H9 (cell line): ENCODE measurements at regions not wholly inside any gene's neighbourhood (a gene's known extent, or its start where the extent isn't known, plus 50 kb on each side); places are given as distances from the start of the nearest gene placed in this dataset.

Experiments
- DNase-seq: peaks from one replicate; pipeline ENCODE4 v3.0.0-alpha.2; 2017
- H2AFZ ChIP-seq: one replicate; pipeline ENCODE4 v1.6.1; 2013; ENCODE audit warnings: mild to moderate bottlenecking, low read length, control low read depth, moderate library complexity
- H2AK5ac ChIP-seq: 2 replicates; pipeline ENCODE4 v1.6.1; 2013; ENCODE audit warnings: low read length, control low read depth, mixed read lengths; ENCODE audit not compliant: insufficient read length
- H2BK120ac ChIP-seq: one replicate; pipeline ENCODE4 v1.6.1; 2013; ENCODE audit warnings: low read depth, mild to moderate bottlenecking, low read length, control low read depth, inconsistent platforms; ENCODE audit not compliant: poor library complexity, severe bottlenecking
- H2BK12ac ChIP-seq: 2 replicates; pipeline ENCODE4 v1.6.1; 2013; ENCODE audit warnings: low read length, control low read depth, mixed read lengths, low read depth; ENCODE audit not compliant: insufficient read length
- H2BK15ac ChIP-seq: 2 replicates; pipeline ENCODE4 v1.6.1; 2013; ENCODE audit warnings: low read depth, low read length, control low read depth
- H2BK20ac ChIP-seq: one replicate; pipeline ENCODE4 v1.6.1; 2013; ENCODE audit warnings: low read depth, mild to moderate bottlenecking, low read length, control low read depth, inconsistent platforms; ENCODE audit not compliant: poor library complexity, severe bottlenecking
- H2BK5ac ChIP-seq: 2 replicates; pipeline ENCODE4 v1.6.1; 2013; ENCODE audit warnings: low read length, control low read depth, mixed read lengths; ENCODE audit not compliant: insufficient read length
- H3K14ac ChIP-seq: 2 replicates; pipeline ENCODE4 v1.6.1; 2013; ENCODE audit warnings: low read length, control low read depth; ENCODE audit not compliant: insufficient read depth
- H3K18ac ChIP-seq: 2 replicates; pipeline ENCODE4 v1.6.1; 2013; ENCODE audit warnings: low read depth, mild to moderate bottlenecking, mixed read lengths, low read length, control low read depth; ENCODE audit not compliant: insufficient read length
- H3K23ac ChIP-seq: 2 replicates; pipeline ENCODE4 v1.6.1; 2013; ENCODE audit warnings: low read length, control low read depth, mixed read lengths, low read depth; ENCODE audit not compliant: insufficient read length
- H3K23me2 ChIP-seq: 2 replicates; pipeline ENCODE4 v1.6.1; 2013; ENCODE audit warnings: low read depth, mild to moderate bottlenecking, mixed read lengths, low read length, control low read depth; ENCODE audit not compliant: insufficient read length, poor library complexity, severe bottlenecking
- H3K27ac ChIP-seq: 2 replicates; pipeline ENCODE4 v1.5.1; 2013; ENCODE audit warnings: low read length, control low read depth, mixed read lengths, low read depth; ENCODE audit not compliant: insufficient read length
- H3K27me3 ChIP-seq: 2 replicates; pipeline ENCODE4 v1.6.1; 2013; ENCODE audit warnings: low read length, control low read depth, inconsistent platforms; ENCODE audit not compliant: insufficient read depth
- H3K4ac ChIP-seq: 2 replicates; pipeline ENCODE4 v1.6.1; 2013; ENCODE audit warnings: low read depth, mild to moderate bottlenecking, control low read depth, inconsistent platforms, low read length, moderate library complexity
- H3K4me1 ChIP-seq: 2 replicates; pipeline ENCODE4 v1.6.1; 2013; ENCODE audit warnings: low read length, control low read depth, inconsistent platforms; ENCODE audit not compliant: insufficient read depth
- H3K4me2 ChIP-seq: 2 replicates; pipeline ENCODE4 v1.6.1; 2013; ENCODE audit warnings: low read length, control low read depth, mixed read lengths; ENCODE audit not compliant: insufficient read length, insufficient read depth
- H3K56ac ChIP-seq: 2 replicates; pipeline ENCODE4 v1.6.1; 2013; ENCODE audit warnings: low read depth, mild to moderate bottlenecking, mixed read lengths, low read length, control low read depth; ENCODE audit not compliant: insufficient read length
- H3K79me1 ChIP-seq: 2 replicates; pipeline ENCODE4 v1.6.1; 2013; ENCODE audit warnings: low read depth, mild to moderate bottlenecking, moderate library complexity, low read length, control low read depth, inconsistent platforms; ENCODE audit not compliant: insufficient read depth, poor library complexity, severe bottlenecking
- H3K79me2 ChIP-seq: 2 replicates; pipeline ENCODE4 v1.6.1; 2013; ENCODE audit warnings: low read length, control low read depth, inconsistent platforms; ENCODE audit not compliant: insufficient read depth
- H3K9ac ChIP-seq: 2 replicates; pipeline ENCODE4 v1.6.1; 2013; ENCODE audit warnings: low read length, control low read depth, mixed read lengths; ENCODE audit not compliant: insufficient read length; ENCODE audit errors: extremely low read depth
- H3K9me3 ChIP-seq: one replicate; pipeline ENCODE4 v1.6.1; 2013; ENCODE audit warnings: low read depth, low read length, inconsistent platforms; ENCODE audit not compliant: control insufficient read depth
- H3T11ph ChIP-seq: one replicate; pipeline ENCODE4 v1.6.1; 2013; ENCODE audit warnings: mild to moderate bottlenecking, low read length, control low read depth, inconsistent platforms
- H4K20me1 ChIP-seq: one replicate; pipeline ENCODE4 v1.6.1; 2013; ENCODE audit not compliant: control insufficient read depth, insufficient read length, insufficient read depth
- H4K5ac ChIP-seq: 2 replicates; pipeline ENCODE4 v1.6.1; 2013; ENCODE audit warnings: low read depth, mild to moderate bottlenecking, mixed read lengths, low read length, control low read depth; ENCODE audit not compliant: insufficient read length
- H4K8ac ChIP-seq: replicated peaks from 2 replicates; pipeline ENCODE4 v1.6.1; 2013; ENCODE audit warnings: low read length, control low read depth, mixed read lengths, low read depth; ENCODE audit not compliant: insufficient read length
- H4K91ac ChIP-seq: 2 replicates; pipeline ENCODE4 v1.6.1; 2013; ENCODE audit warnings: low read depth, mild to moderate bottlenecking, moderate library complexity, mixed read lengths, low read length, control low read depth; ENCODE audit not compliant: insufficient read length
- H3K27ac Mint-ChIP-seq, 3 experiments: 2 replicates in 2 of 3; 3 replicates in 1 of 3; pipeline ENCODE4 v1.8.0; 2020 to 2021; ENCODE audit warnings: mixed read lengths in 3 of 3, mild to moderate bottlenecking in 1 of 3, moderate library complexity in 1 of 3
- H3K27me3 Mint-ChIP-seq: 2 replicates; pipeline ENCODE4 v1.8.0; 2021; ENCODE audit warnings: low read depth, mild to moderate bottlenecking, moderate library complexity, mixed read lengths
- H3K36me3 Mint-ChIP-seq, 3 experiments: 2 replicates in 2 of 3; 3 replicates in 1 of 3; pipeline ENCODE4 v1.8.0; 2020 to 2021; ENCODE audit warnings: low read depth in 3 of 3, mixed read lengths in 3 of 3; ENCODE audit not compliant: insufficient read depth in 1 of 3
- H3K4me1 Mint-ChIP-seq, 2 experiments: 2 replicates each; pipeline ENCODE4 v1.8.0; 2020; ENCODE audit warnings: mixed read lengths in 2 of 2
- H3K4me3 Mint-ChIP-seq, 2 experiments: 2 replicates in 1 of 2; 3 replicates in 1 of 2; pipeline ENCODE4 v1.8.0; 2020 to 2021; ENCODE audit warnings: mild to moderate bottlenecking in 2 of 2, mixed read lengths in 2 of 2, moderate library complexity in 1 of 2
- H3K9me3 Mint-ChIP-seq, 2 experiments: 2 replicates in 1 of 2; 3 replicates in 1 of 2; pipeline ENCODE4 v1.8.0; 2020; ENCODE audit warnings: mild to moderate bottlenecking in 2 of 2, mixed read lengths in 2 of 2, moderate library complexity in 1 of 2
- WGBS: extraction: QIAGEN DNeasy Blood & Tissue Kit; methylation state at CpG from one replicate; pipeline ENCODE4 v1.1.7; 2013; ENCODE audit warnings: missing lambda C conversion rate, low lambda C conversion rate, mixed read lengths; ENCODE audit not compliant: insufficient read length; ENCODE audit errors: extremely low coverage; 5-methylcytosine and 5-hydroxymethylcytosine counted together
- TF ChIP-seq, protein P1 (sequence below): fragments of 200-600 bp; sonication (generic); conservative IDR thresholded peaks from 3 replicates; pipeline ENCODE4 v1.8.0; 2021; ENCODE audit warnings: antibody characterized with exemption, mild to moderate bottlenecking

DNA sequence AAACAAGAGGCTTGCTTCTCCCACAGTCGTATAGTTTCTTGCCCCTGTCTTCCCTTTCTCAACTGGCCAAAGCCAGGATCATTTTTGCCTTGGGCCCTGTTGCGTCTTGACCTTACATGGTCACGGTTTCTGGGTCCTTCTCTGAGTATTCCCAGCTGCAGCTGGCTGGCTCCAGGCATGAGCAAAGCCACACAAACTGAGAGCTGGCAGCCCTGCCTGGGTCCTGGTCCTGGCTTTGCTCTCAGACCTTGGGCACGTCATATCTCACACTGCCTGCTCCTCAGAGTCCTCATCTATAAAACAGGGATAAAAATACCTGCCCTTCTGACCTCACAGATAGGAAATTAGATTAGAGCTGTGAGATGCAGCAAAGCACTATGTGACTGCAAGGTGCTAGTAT, 277.6 kb downstream of the CBLN1 start:
- H2AK5ac ChIP-seq = no peak overlapping the region
- no peaks in the 10 kb centered on the region for H3K27me3 ChIP-seq
- Mint-ChIP-seq H3K36me3 (no peaks in the 10 kb centered on the region), H3K27me3 (peaks cover 2% of the 10 kb centered on the region), H3K4me3 (no peak overlapping the region), H3K4me1 (peaks cover 8 to 12% of the 10 kb centered on the region in 2 experiments; a peak in 3 of 4 replicates), H3K27ac (peak overlapping the region in 1 of 3 experiments; percentile 51; a peak in 1 of 7 replicates), H3K9me3 (no peaks in the 10 kb centered on the region)
- TF ChIP-seq, protein P1, sequence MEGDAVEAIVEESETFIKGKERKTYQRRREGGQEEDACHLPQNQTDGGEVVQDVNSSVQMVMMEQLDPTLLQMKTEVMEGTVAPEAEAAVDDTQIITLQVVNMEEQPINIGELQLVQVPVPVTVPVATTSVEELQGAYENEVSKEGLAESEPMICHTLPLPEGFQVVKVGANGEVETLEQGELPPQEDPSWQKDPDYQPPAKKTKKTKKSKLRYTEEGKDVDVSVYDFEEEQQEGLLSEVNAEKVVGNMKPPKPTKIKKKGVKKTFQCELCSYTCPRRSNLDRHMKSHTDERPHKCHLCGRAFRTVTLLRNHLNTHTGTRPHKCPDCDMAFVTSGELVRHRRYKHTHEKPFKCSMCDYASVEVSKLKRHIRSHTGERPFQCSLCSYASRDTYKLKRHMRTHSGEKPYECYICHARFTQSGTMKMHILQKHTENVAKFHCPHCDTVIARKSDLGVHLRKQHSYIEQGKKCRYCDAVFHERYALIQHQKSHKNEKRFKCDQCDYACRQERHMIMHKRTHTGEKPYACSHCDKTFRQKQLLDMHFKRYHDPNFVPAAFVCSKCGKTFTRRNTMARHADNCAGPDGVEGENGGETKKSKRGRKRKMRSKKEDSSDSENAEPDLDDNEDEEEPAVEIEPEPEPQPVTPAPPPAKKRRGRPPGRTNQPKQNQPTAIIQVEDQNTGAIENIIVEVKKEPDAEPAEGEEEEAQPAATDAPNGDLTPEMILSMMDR = no peak
- DNase-seq = no peak
- no peak overlapping the region for H2BK12ac ChIP-seq
- H4K5ac ChIP-seq = no peak overlapping the region
- H2AFZ ChIP-seq = no peak overlapping the region
- no peaks in the 10 kb centered on the region for H3K9me3 ChIP-seq
- no peaks in the 10 kb centered on the region for H3K4me1 ChIP-seq
- no peak overlapping the region for H3K4me2 ChIP-seq
- H4K91ac ChIP-seq = no peak overlapping the region
- no peak overlapping the region for H4K8ac ChIP-seq
- H3K79me1 ChIP-seq = no peaks in the 10 kb centered on the region
- H3K23ac ChIP-seq = no peak overlapping the region
- no peak overlapping the region for H2BK120ac ChIP-seq
- no peak overlapping the region for H3K4ac ChIP-seq
- no peaks in the 10 kb centered on the region for H4K20me1 ChIP-seq
- H3K18ac ChIP-seq = no peak overlapping the region
- no peak overlapping the region for H2BK20ac ChIP-seq
- H3K56ac ChIP-seq = no peak overlapping the region
- no peak overlapping the region for H2BK15ac ChIP-seq
- no peak overlapping the region for H3K27ac ChIP-seq
- no peak overlapping the region for H3K14ac ChIP-seq
- no peak overlapping the region for H3T11ph ChIP-seq
- H2BK5ac ChIP-seq = no peak overlapping the region
- no peak overlapping the region for H3K9ac ChIP-seq
- no CpG with 5 or more reads among the region's 4 CpGs for WGBS
- H3K79me2 ChIP-seq = no peaks in the 10 kb centered on the region
- no peaks in the 10 kb centered on the region for H3K23me2 ChIP-seq
